Prostate gland (tissue), 2 donors: ENCODE measurements at regions not wholly inside any gene's neighbourhood (a gene's known extent, or its start where the extent isn't known, plus 50 kb on each side); places are given as distances from the start of the nearest gene placed in this dataset.

Experiments
- POLR2AphosphoS5 ChIP-seq: sonication (generic); formaldehyde crosslinking; IDR thresholded peaks from one replicate; pipeline ENCODE4 v1.6.1; 2017; ENCODE audit warnings: antibody characterized with exemption
- TF ChIP-seq, protein P1 (sequence below), 4 experiments: fragments of 200-600 bp in 2 of 4; fragments of 450-650 bp in 2 of 4; sonication (generic) in 2 of 4; IDR thresholded peaks; 1 replicate in 3 of 4; 2 replicates in 1 of 4; pipeline ENCODE4 v1.5.1; 2016 to 2019; ENCODE audit warnings: antibody characterized with exemption in 4 of 4, mild to moderate bottlenecking in 2 of 4, moderate library complexity in 2 of 4

DNA sequence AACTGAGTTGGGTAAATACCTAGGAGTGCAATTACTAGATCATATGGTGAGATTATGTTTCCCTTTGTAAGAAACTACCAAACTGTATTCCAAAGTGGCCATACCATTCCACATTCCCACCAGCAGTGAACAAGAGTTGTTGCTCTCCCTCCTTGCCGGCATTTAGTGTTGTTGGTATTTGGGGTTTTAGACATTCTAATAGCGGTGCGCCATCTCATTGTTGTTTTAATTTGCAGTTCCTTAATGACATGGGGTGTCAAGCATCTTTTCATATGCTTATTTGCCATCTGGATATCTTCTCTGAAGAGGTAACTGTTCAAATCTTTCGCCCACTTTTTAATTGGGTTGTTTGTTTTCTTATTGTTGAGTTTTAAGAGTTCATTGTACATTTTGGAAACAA, 164.2 kb upstream of the LHX1 start:
- no peak for TF ChIP-seq POLR2AphosphoS5
- TF ChIP-seq, protein P1, sequence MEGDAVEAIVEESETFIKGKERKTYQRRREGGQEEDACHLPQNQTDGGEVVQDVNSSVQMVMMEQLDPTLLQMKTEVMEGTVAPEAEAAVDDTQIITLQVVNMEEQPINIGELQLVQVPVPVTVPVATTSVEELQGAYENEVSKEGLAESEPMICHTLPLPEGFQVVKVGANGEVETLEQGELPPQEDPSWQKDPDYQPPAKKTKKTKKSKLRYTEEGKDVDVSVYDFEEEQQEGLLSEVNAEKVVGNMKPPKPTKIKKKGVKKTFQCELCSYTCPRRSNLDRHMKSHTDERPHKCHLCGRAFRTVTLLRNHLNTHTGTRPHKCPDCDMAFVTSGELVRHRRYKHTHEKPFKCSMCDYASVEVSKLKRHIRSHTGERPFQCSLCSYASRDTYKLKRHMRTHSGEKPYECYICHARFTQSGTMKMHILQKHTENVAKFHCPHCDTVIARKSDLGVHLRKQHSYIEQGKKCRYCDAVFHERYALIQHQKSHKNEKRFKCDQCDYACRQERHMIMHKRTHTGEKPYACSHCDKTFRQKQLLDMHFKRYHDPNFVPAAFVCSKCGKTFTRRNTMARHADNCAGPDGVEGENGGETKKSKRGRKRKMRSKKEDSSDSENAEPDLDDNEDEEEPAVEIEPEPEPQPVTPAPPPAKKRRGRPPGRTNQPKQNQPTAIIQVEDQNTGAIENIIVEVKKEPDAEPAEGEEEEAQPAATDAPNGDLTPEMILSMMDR (IDR thresholded peaks at IDR 0.05), result no peak
